NOMO-1 treated with DMSO at 0.1 percent for 48 hours (cell line): ENCODE measurements at regions not wholly inside any gene's neighbourhood (a gene's known extent, or its start where the extent isn't known, plus 50 kb on each side); places are given as distances from the start of the nearest gene placed in this dataset.
"Not testable (repeated sequence)": the region's sequence is repeated elsewhere in the genome, so short reads cannot be mapped to it uniquely, and the experiment has no call there.

Experiments
- DNase-seq: peaks from one replicate; lab custom pipeline; 2025; ENCODE audit not compliant: unreplicated experiment; lab: John Stamatoyannopoulos, UW

- no peak for DNase-seq
These were observed 452.1 kb upstream of the RASGRP1 start for GRCh38 chr15:39016706-39017105.

GRCh38 chr15:39018966-39019365 is 454.4 kb upstream of the RASGRP1 start:
- DNase-seq = no peak

GRCh38 chr15:39021341-39021740 is 456.7 kb upstream of the RASGRP1 start:
- DNase-seq = no peak

- DNase-seq = no peak
These were observed 458.1 kb upstream of the RASGRP1 start for GRCh38 chr15:39022532-39023305.

GRCh38 chr15:39025321-39025720 is 460.7 kb upstream of the RASGRP1 start:
- DNase-seq = no peak

GRCh38 chr15:39025881-39026280 is 461.3 kb upstream of the RASGRP1 start:
- no peak for DNase-seq

GRCh38 chr15:39028069-39028468 is 463.5 kb upstream of the RASGRP1 start:
- no peak for DNase-seq

GRCh38 chr15:39029741-39030140 is 465.1 kb upstream of the RASGRP1 start:
- no peak for DNase-seq

- no peak for DNase-seq
These were observed 465.9 kb upstream of the RASGRP1 start for GRCh38 chr15:39030291-39031070.

GRCh38 chr15:39031596-39031995 is 467.0 kb upstream of the RASGRP1 start:
- DNase-seq = no peak

GRCh38 chr15:39034816-39035215 is 470.2 kb upstream of the RASGRP1 start:
- no peak for DNase-seq

- DNase-seq = not testable (repeated sequence)
These were observed 473.0 kb upstream of the RASGRP1 start for GRCh38 chr15:39037611-39038010.

- DNase-seq = no peak
These were observed 476.2 kb upstream of the RASGRP1 start for GRCh38 chr15:39040861-39041260.

- DNase-seq = no peak
These were observed 477.4 kb upstream of the RASGRP1 start for GRCh38 chr15:39041979-39042495.

- no peak for DNase-seq
These were observed 487.2 kb upstream of the RASGRP1 start for GRCh38 chr15:39051626-39052322.

GRCh38 chr15:39052323-39052705 is 487.7 kb upstream of the RASGRP1 start:
- no peak for DNase-seq

GRCh38 chr15:39053480-39053879 is 488.9 kb upstream of the RASGRP1 start:
- DNase-seq = no peak

- no peak for DNase-seq
These were observed 489.6 kb upstream of the RASGRP1 start for GRCh38 chr15:39054128-39054732.

- DNase-seq = no peak
These were observed 491.7 kb upstream of the RASGRP1 start for GRCh38 chr15:39056357-39056756.

GRCh38 chr15:39058351-39059131 is 493.9 kb upstream of the RASGRP1 start:
- DNase-seq = no peak
